GM23338 (cell line): ENCODE measurements at regions not wholly inside any gene's neighbourhood (a gene's known extent, or its start where the extent isn't known, plus 50 kb on each side); places are given as distances from the start of the nearest gene placed in this dataset.

Experiments
- ATAC-seq: fragments of 200-7000 bp; cut with Tn5 transposase; 3 replicates; pipeline ENCODE4 v1.9.1; 2020
- DNase-seq: peaks from one replicate; pipeline ENCODE4 v3.0.0-alpha.2; 2015; ENCODE audit warnings: low spot score
- H2AFZ ChIP-seq: fragments of 200-600 bp; sonication (generic); 2 replicates; pipeline ENCODE4 v1.8.0; 2016; ENCODE audit warnings: antibody characterized with exemption, mild to moderate bottlenecking, moderate library complexity
- H3F3A ChIP-seq: fragments of 200-600 bp; sonication (generic); replicated peaks from 2 replicates; pipeline ENCODE4 v1.8.0; 2017; ENCODE audit warnings: antibody characterized with exemption, mixed run types, low read depth
- H3K27ac ChIP-seq: fragments of 200-600 bp; sonication (generic); 2 replicates; pipeline ENCODE4 v1.6.1; 2016; ENCODE audit warnings: low read depth
- H3K27me3 ChIP-seq: fragments of 200-600 bp; sonication (generic); 2 replicates; pipeline ENCODE4 v1.8.0; 2016; ENCODE audit warnings: mild to moderate bottlenecking, mixed run types, moderate library complexity; ENCODE audit not compliant: insufficient read depth
- H3K36me3 ChIP-seq: fragments of 200-600 bp; sonication (generic); 2 replicates; pipeline ENCODE4 v1.8.0; 2016; ENCODE audit warnings: mild to moderate bottlenecking; ENCODE audit not compliant: insufficient read depth
- H3K4me1 ChIP-seq: fragments of 200-600 bp; sonication (generic); 2 replicates; pipeline ENCODE4 v1.8.0; 2016; ENCODE audit warnings: mild to moderate bottlenecking, moderate library complexity; ENCODE audit not compliant: insufficient read depth
- H3K4me2 ChIP-seq: fragments of 200-600 bp; sonication (generic); 2 replicates; pipeline ENCODE4 v1.7.1; 2017; ENCODE audit warnings: mixed run types
- H3K4me3 ChIP-seq: fragments of 200-600 bp; sonication (generic); 2 replicates; pipeline ENCODE4 v1.6.1; 2016; ENCODE audit warnings: mixed run types
- H3K79me2 ChIP-seq: fragments of 200-600 bp; sonication (generic); replicated peaks from 2 replicates; pipeline ENCODE4 v1.8.0; 2017; ENCODE audit warnings: mild to moderate bottlenecking; ENCODE audit not compliant: insufficient read depth
- H3K9me2 ChIP-seq: fragments of 200-600 bp; sonication (generic); 2 replicates; pipeline ENCODE4 v1.8.0; 2017; ENCODE audit not compliant: insufficient read depth
- H4K20me1 ChIP-seq: fragments of 200-600 bp; sonication (generic); replicated peaks from 2 replicates; pipeline ENCODE4 v1.8.0; 2017; ENCODE audit warnings: mild to moderate bottlenecking; ENCODE audit not compliant: insufficient read depth
- H3K27ac Mint-ChIP-seq: 2 replicates; pipeline ENCODE4 v1.8.0; 2020; ENCODE audit warnings: inconsistent platforms, mild to moderate bottlenecking, moderate library complexity, mixed read lengths
- H3K27me3 Mint-ChIP-seq: 3 replicates; pipeline ENCODE4 v1.8.0; 2022; ENCODE audit warnings: low read depth, mild to moderate bottlenecking, moderate library complexity, mixed read lengths, inconsistent platforms; ENCODE audit not compliant: insufficient read depth, poor library complexity
- H3K36me3 Mint-ChIP-seq: 3 replicates; pipeline ENCODE4 v1.8.0; 2021; ENCODE audit warnings: low read depth, mild to moderate bottlenecking, inconsistent platforms, moderate library complexity, mixed read lengths
- H3K4me1 Mint-ChIP-seq: 3 replicates; pipeline ENCODE4 v1.8.0; 2020; ENCODE audit warnings: mild to moderate bottlenecking, inconsistent platforms, mixed read lengths
- H3K4me3 Mint-ChIP-seq: 3 replicates; pipeline ENCODE4 v1.8.0; 2021; ENCODE audit warnings: moderate library complexity, mild to moderate bottlenecking, inconsistent platforms, mixed read lengths
- H3K9me3 Mint-ChIP-seq: 3 replicates; pipeline ENCODE4 v1.8.0; 2020; ENCODE audit warnings: moderate library complexity, mild to moderate bottlenecking, inconsistent platforms, mixed read lengths
- EZH2 ChIP-seq: fragments of 200-600 bp; sonication (generic); IDR thresholded peaks from one replicate; pipeline ENCODE4 v1.8.0; 2017; ENCODE audit warnings: antibody characterized with exemption, mild to moderate bottlenecking, low read depth; ENCODE audit not compliant: unreplicated experiment
- EZH2phosphoT487 ChIP-seq: fragments of 200-600 bp; sonication (generic); IDR thresholded peaks from one replicate; pipeline ENCODE4 v1.8.1; 2018; ENCODE audit warnings: antibody characterized with exemption; ENCODE audit not compliant: unreplicated experiment
- JUNB ChIP-seq: IDR thresholded peaks from one replicate; pipeline ENCODE4 v1.6.1; 2016; ENCODE audit warnings: antibody characterized with exemption; ENCODE audit not compliant: unreplicated experiment
- NANOG ChIP-seq: IDR thresholded peaks from 2 replicates; pipeline ENCODE4 v1.6.1; 2016; ENCODE audit warnings: antibody characterized with exemption, borderline replicate concordance
- POLR2AphosphoS5 ChIP-seq: IDR thresholded peaks from 2 replicates; pipeline ENCODE4 v1.6.1; 2016; ENCODE audit warnings: antibody characterized with exemption, low read depth
- STAT1 ChIP-seq: IDR thresholded peaks from one replicate; pipeline ENCODE4 v1.6.1; 2016; ENCODE audit warnings: antibody characterized with exemption; ENCODE audit not compliant: unreplicated experiment
- ZNF114 ChIP-seq: fragments of 250-450 bp; sonication (Bioruptor Pico); IDR thresholded peaks from 2 replicates; pipeline ENCODE4 v1.5.0; 2020; ENCODE audit warnings: mild to moderate bottlenecking, moderate library complexity
- ZNF331 ChIP-seq: fragments of 250-450 bp; sonication (Bioruptor Pico); IDR thresholded peaks from 2 replicates; pipeline ENCODE4 v1.5.0; 2020; ENCODE audit warnings: low read depth, mild to moderate bottlenecking, moderate library complexity
- TF ChIP-seq, protein P1 (sequence below): IDR thresholded peaks from 2 replicates; pipeline ENCODE4 v1.6.1; 2016; ENCODE audit warnings: antibody characterized with exemption
- TF ChIP-seq, protein P2 (sequence below): IDR thresholded peaks from one replicate; pipeline ENCODE4 v1.6.1; 2018; ENCODE audit warnings: antibody characterized with exemption; ENCODE audit not compliant: unreplicated experiment
- TF ChIP-seq, protein P3 (sequence below), 2 experiments: fragments of 200-600 bp in 1 of 2; sonication (generic) in 1 of 2; conservative IDR thresholded peaks; 2 replicates each; pipeline versions ENCODE4 v1.5.1 to v1.6.1; 2016 to 2017; ENCODE audit warnings: antibody characterized with exemption in 2 of 2, low read depth in 2 of 2, mild to moderate bottlenecking in 2 of 2, moderate library complexity in 1 of 2
- TF ChIP-seq, protein P4 (sequence below): fragments of 250-450 bp; sonication (Bioruptor Pico); IDR thresholded peaks from 2 replicates; pipeline ENCODE4 v1.5.0; 2020; ENCODE audit warnings: mild to moderate bottlenecking, moderate library complexity

DNA sequence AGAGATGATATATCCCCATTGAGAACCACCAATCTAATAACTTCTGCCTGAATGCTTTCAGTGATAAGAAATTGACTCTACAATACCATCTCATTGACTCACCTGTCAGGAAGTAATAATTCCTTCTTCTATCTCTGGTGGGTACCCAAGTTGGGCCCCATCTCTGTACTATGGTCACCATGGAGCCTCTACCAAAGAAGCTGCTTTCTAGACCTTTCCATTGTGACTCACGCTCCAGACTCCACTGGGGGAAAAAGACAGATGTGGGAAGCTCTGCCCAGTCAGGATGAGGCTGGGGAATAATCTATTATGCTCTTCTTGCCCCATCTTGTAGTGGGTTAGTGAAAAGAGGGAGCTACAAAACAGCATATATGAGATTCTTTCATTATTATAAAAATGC lies 100.4 kb downstream of the COPRS start:
- Histone ChIP-seq H4K20me1 (no peaks in the 10 kb centered on the region), H3K79me2 (no peaks in the 10 kb centered on the region), H3K4me1 (no peaks in the 10 kb centered on the region), H2AFZ (no peak overlapping the region), H3K36me3 (no peaks in the 10 kb centered on the region), H3K9me2 (peaks cover 4% of the 10 kb centered on the region; the same call in 1 of the 2 replicates), H3K27ac (no peak overlapping the region), H3K4me2 (no peak overlapping the region), H3K4me3 (no peak overlapping the region), H3F3A (no peaks in the 10 kb centered on the region), H3K27me3 (no peaks in the 10 kb centered on the region)
- ATAC-seq (no peak), DNase-seq (no peak)
- no peak overlapping the region for H3K4me3 Mint-ChIP-seq
- H3K4me1 Mint-ChIP-seq = no peaks in the 10 kb centered on the region
- no peak for TF ChIP-seq ZNF331 (CRISPR knock-in tag)
- TF ChIP-seq, protein P1, sequence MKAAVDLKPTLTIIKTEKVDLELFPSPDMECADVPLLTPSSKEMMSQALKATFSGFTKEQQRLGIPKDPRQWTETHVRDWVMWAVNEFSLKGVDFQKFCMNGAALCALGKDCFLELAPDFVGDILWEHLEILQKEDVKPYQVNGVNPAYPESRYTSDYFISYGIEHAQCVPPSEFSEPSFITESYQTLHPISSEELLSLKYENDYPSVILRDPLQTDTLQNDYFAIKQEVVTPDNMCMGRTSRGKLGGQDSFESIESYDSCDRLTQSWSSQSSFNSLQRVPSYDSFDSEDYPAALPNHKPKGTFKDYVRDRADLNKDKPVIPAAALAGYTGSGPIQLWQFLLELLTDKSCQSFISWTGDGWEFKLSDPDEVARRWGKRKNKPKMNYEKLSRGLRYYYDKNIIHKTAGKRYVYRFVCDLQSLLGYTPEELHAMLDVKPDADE = no peak
- no peak for TF ChIP-seq NANOG
- TF ChIP-seq, protein P2, sequence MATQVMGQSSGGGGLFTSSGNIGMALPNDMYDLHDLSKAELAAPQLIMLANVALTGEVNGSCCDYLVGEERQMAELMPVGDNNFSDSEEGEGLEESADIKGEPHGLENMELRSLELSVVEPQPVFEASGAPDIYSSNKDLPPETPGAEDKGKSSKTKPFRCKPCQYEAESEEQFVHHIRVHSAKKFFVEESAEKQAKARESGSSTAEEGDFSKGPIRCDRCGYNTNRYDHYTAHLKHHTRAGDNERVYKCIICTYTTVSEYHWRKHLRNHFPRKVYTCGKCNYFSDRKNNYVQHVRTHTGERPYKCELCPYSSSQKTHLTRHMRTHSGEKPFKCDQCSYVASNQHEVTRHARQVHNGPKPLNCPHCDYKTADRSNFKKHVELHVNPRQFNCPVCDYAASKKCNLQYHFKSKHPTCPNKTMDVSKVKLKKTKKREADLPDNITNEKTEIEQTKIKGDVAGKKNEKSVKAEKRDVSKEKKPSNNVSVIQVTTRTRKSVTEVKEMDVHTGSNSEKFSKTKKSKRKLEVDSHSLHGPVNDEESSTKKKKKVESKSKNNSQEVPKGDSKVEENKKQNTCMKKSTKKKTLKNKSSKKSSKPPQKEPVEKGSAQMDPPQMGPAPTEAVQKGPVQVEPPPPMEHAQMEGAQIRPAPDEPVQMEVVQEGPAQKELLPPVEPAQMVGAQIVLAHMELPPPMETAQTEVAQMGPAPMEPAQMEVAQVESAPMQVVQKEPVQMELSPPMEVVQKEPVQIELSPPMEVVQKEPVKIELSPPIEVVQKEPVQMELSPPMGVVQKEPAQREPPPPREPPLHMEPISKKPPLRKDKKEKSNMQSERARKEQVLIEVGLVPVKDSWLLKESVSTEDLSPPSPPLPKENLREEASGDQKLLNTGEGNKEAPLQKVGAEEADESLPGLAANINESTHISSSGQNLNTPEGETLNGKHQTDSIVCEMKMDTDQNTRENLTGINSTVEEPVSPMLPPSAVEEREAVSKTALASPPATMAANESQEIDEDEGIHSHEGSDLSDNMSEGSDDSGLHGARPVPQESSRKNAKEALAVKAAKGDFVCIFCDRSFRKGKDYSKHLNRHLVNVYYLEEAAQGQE = no peak
- no peak for TF ChIP-seq POLR2AphosphoS5
- TF ChIP-seq ZNF114 (CRISPR knock-in tag) = no peak
- TF ChIP-seq, protein P3, sequence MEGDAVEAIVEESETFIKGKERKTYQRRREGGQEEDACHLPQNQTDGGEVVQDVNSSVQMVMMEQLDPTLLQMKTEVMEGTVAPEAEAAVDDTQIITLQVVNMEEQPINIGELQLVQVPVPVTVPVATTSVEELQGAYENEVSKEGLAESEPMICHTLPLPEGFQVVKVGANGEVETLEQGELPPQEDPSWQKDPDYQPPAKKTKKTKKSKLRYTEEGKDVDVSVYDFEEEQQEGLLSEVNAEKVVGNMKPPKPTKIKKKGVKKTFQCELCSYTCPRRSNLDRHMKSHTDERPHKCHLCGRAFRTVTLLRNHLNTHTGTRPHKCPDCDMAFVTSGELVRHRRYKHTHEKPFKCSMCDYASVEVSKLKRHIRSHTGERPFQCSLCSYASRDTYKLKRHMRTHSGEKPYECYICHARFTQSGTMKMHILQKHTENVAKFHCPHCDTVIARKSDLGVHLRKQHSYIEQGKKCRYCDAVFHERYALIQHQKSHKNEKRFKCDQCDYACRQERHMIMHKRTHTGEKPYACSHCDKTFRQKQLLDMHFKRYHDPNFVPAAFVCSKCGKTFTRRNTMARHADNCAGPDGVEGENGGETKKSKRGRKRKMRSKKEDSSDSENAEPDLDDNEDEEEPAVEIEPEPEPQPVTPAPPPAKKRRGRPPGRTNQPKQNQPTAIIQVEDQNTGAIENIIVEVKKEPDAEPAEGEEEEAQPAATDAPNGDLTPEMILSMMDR (conservative IDR thresholded peaks at IDR 0.05; ENCODE audit: low read depth in 2 of 2) = no peak
- TF ChIP-seq JUNB = no peak
- TF ChIP-seq EZH2 = no peak
- TF ChIP-seq EZH2phosphoT487 = no peak
- no peak for TF ChIP-seq STAT1
- TF ChIP-seq, protein P4, sequence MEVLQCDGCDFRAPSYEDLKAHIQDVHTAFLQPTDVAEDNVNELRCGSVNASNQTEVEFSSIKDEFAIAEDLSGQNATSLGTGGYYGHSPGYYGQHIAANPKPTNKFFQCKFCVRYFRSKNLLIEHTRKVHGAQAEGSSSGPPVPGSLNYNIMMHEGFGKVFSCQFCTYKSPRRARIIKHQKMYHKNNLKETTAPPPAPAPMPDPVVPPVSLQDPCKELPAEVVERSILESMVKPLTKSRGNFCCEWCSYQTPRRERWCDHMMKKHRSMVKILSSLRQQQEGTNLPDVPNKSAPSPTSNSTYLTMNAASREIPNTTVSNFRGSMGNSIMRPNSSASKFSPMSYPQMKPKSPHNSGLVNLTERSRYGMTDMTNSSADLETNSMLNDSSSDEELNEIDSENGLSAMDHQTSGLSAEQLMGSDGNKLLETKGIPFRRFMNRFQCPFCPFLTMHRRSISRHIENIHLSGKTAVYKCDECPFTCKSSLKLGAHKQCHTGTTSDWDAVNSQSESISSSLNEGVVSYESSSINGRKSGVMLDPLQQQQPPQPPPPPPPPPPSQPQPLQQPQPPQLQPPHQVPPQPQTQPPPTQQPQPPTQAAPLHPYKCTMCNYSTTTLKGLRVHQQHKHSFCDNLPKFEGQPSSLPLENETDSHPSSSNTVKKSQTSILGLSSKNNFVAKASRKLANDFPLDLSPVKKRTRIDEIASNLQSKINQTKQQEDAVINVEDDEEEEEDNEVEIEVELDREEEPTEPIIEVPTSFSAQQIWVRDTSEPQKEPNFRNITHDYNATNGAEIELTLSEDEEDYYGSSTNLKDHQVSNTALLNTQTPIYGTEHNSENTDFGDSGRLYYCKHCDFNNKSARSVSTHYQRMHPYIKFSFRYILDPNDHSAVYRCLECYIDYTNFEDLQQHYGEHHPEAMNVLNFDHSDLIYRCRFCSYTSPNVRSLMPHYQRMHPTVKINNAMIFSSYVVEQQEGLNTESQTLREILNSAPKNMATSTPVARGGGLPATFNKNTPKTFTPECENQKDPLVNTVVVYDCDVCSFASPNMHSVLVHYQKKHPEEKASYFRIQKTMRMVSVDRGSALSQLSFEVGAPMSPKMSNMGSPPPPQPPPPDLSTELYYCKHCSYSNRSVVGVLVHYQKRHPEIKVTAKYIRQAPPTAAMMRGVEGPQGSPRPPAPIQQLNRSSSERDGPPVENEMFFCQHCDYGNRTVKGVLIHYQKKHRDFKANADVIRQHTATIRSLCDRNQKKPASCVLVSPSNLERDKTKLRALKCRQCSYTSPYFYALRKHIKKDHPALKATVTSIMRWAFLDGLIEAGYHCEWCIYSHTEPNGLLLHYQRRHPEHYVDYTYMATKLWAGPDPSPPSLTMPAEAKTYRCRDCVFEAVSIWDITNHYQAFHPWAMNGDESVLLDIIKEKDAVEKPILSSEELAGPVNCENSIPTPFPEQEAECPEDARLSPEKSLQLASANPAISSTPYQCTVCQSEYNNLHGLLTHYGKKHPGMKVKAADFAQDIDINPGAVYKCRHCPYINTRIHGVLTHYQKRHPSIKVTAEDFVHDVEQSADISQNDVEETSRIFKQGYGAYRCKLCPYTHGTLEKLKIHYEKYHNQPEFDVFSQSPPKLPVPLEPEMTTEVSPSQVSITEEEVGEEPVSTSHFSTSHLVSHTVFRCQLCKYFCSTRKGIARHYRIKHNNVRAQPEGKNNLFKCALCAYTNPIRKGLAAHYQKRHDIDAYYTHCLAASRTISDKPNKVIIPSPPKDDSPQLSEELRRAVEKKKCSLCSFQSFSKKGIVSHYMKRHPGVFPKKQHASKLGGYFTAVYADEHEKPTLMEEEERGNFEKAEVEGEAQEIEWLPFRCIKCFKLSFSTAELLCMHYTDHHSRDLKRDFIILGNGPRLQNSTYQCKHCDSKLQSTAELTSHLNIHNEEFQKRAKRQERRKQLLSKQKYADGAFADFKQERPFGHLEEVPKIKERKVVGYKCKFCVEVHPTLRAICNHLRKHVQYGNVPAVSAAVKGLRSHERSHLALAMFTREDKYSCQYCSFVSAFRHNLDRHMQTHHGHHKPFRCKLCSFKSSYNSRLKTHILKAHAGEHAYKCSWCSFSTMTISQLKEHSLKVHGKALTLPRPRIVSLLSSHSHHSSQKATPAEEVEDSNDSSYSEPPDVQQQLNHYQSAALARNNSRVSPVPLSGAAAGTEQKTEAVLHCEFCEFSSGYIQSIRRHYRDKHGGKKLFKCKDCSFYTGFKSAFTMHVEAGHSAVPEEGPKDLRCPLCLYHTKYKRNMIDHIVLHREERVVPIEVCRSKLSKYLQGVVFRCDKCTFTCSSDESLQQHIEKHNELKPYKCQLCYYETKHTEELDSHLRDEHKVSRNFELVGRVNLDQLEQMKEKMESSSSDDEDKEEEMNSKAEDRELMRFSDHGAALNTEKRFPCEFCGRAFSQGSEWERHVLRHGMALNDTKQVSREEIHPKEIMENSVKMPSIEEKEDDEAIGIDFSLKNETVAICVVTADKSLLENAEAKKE (CRISPR knock-in tag) = no peak
- H3K27ac Mint-ChIP-seq = no peak overlapping the region
- H3K36me3 Mint-ChIP-seq = no peaks in the 10 kb centered on the region
- no peaks in the 10 kb centered on the region for H3K27me3 Mint-ChIP-seq
- H3K9me3 Mint-ChIP-seq = no peaks in the 10 kb centered on the region; the same call in 1 of the 3 replicates
